Ishikawa (cell line): ENCODE measurements at regions not wholly inside any gene's neighbourhood (a gene's known extent, or its start where the extent isn't known, plus 50 kb on each side); places are given as distances from the start of the nearest gene placed in this dataset.

Experiments used
- CEBPB ChIP-seq: IDR thresholded peaks from 2 replicates; pipeline ENCODE4 v1.6.1; 2012
- CREB1 ChIP-seq: IDR thresholded peaks from 2 replicates; pipeline ENCODE4 v1.6.1; 2012; ENCODE audit warnings: low read depth
- EGR1 ChIP-seq: IDR thresholded peaks from 2 replicates; pipeline ENCODE4 v1.6.1; 2012
- EP300 ChIP-seq: IDR thresholded peaks from 2 replicates; pipeline ENCODE4 v1.6.1; 2012; ENCODE audit warnings: borderline replicate concordance
- MAX ChIP-seq: IDR thresholded peaks from 2 replicates; pipeline ENCODE4 v1.6.1; 2012
- NFIC ChIP-seq: IDR thresholded peaks from 2 replicates; pipeline ENCODE4 v1.6.1; 2012
- RAD21 ChIP-seq: IDR thresholded peaks from 2 replicates; pipeline ENCODE4 v1.6.1; 2012; ENCODE audit warnings: low read depth
- REST ChIP-seq: IDR thresholded peaks from 2 replicates; pipeline ENCODE4 v1.6.1; 2012; ENCODE audit warnings: low read depth, mild to moderate bottlenecking
- TCF12 ChIP-seq: IDR thresholded peaks from 2 replicates; pipeline ENCODE4 v1.6.1; 2012; ENCODE audit warnings: low read depth
- YY1 ChIP-seq: IDR thresholded peaks from 2 replicates; pipeline ENCODE4 v1.6.1; 2012; ENCODE audit warnings: low read depth
- ZBTB7A ChIP-seq: IDR thresholded peaks from 2 replicates; pipeline ENCODE4 v1.6.1; 2012; ENCODE audit warnings: low read depth

- TF ChIP-seq RAD21 (no peak), EGR1 (no peak), TCF12 (no peak), ZBTB7A (no peak), REST (no peak), CREB1 (no peak), EP300 (no peak), CEBPB (no peak), MAX (no peak), YY1 (no peak), NFIC (no peak)
Observed at GRCh38 chr11:43550714-43551113, 129.8 kb upstream of the HSD17B12 start.
